Karpas-422 (cell line): ENCODE measurements at regions not wholly inside any gene's neighbourhood (a gene's known extent, or its start where the extent isn't known, plus 50 kb on each side); places are given as distances from the start of the nearest gene placed in this dataset.

Experiments
- DNase-seq: peaks from one replicate; pipeline ENCODE4 v3.0.0-alpha.2; 2015
- H2AFZ ChIP-seq: fragments of 200-600 bp; sonication (generic); 2 replicates; pipeline ENCODE4 v1.6.1; 2014; ENCODE audit warnings: antibody characterized with exemption, low read length, mixed read lengths
- H3K27ac ChIP-seq: fragments of 200-600 bp; sonication (generic); 2 replicates; pipeline ENCODE4 v1.5.1; 2014; ENCODE audit warnings: mild to moderate bottlenecking, low read length, moderate library complexity
- H3K27me3 ChIP-seq: fragments of 200-600 bp; sonication (generic); 2 replicates; pipeline ENCODE4 v1.6.1; 2014; ENCODE audit warnings: low read length, mixed read lengths
- H3K36me3 ChIP-seq: fragments of 200-600 bp; sonication (generic); 2 replicates; pipeline ENCODE4 v1.6.1; 2014; ENCODE audit warnings: low read length, mixed read lengths; ENCODE audit not compliant: insufficient read depth
- H3K4me1 ChIP-seq: fragments of 200-600 bp; sonication (generic); 2 replicates; pipeline ENCODE4 v1.6.1; 2014; ENCODE audit warnings: mild to moderate bottlenecking, low read length, mixed read lengths
- H3K4me2 ChIP-seq: fragments of 200-600 bp; sonication (generic); 2 replicates; pipeline ENCODE4 v1.6.1; 2014; ENCODE audit warnings: low read length, low read depth, mild to moderate bottlenecking; ENCODE audit not compliant: poor library complexity, severe bottlenecking
- H3K4me3 ChIP-seq: fragments of 200-600 bp; sonication (generic); 2 replicates; pipeline ENCODE4 v1.5.1; 2014; ENCODE audit warnings: mild to moderate bottlenecking, antibody characterized with exemption, low read length, mixed read lengths
- H3K79me2 ChIP-seq: fragments of 200-600 bp; sonication (generic); 2 replicates; pipeline ENCODE4 v1.6.1; 2014; ENCODE audit warnings: mild to moderate bottlenecking, low read length, mixed read lengths
- H3K9ac ChIP-seq: fragments of 200-600 bp; sonication (generic); 2 replicates; pipeline ENCODE4 v1.6.0; 2014; ENCODE audit warnings: low read length
- H3K9me2 ChIP-seq: fragments of 200-600 bp; sonication (generic), shearing (Covaris generic); replicated peaks from 2 replicates; pipeline ENCODE4 v1.6.0; 2014; ENCODE audit warnings: mild to moderate bottlenecking, low read length, moderate library complexity; ENCODE audit not compliant: insufficient read depth
- H3K9me3 ChIP-seq: fragments of 300-700, 200-600 bp; sonication (generic); 2 replicates; pipeline ENCODE4 v1.6.1; 2014; ENCODE audit warnings: low read length, mixed read lengths
- H4K20me1 ChIP-seq: fragments of 200-600 bp; sonication (generic); 2 replicates; pipeline ENCODE4 v1.6.1; 2014; ENCODE audit warnings: mild to moderate bottlenecking, antibody characterized with exemption, low read length, low read depth; ENCODE audit not compliant: insufficient read depth

DNA sequence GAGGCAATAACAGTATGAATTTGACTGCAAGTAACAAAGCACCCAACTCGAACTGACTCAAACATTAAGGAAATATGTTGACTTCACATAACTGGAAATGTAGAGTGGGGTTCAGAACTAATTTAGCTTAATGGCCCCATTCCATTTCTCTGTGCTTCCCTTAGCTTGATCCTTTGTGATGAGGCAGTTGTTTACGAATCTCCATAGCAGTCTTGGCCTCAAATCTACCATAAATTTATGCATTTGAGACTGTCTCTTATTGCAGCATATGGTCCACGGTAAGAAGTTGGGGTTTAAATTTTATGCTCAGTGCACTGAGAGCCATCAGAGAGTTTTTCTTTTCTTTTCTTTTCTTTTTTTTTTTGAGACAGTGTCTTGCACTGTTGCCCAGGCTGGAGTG, 148.7 kb upstream of the POU1F1 start:
- no peaks in the 10 kb centered on the region for H3K9me3 ChIP-seq
- no peaks in the 10 kb centered on the region for H3K4me1 ChIP-seq
- no peaks in the 10 kb centered on the region for H3K36me3 ChIP-seq
- H3K27me3 ChIP-seq = no peaks in the 10 kb centered on the region
- no peak overlapping the region for H3K4me3 ChIP-seq
- no peak for DNase-seq
- no peak overlapping the region for H3K27ac ChIP-seq
- no peaks in the 10 kb centered on the region for H3K79me2 ChIP-seq
- H2AFZ ChIP-seq = no peak overlapping the region
- H3K9me2 ChIP-seq = no peaks in the 10 kb centered on the region
- no peak overlapping the region for H3K9ac ChIP-seq
- no peaks in the 10 kb centered on the region for H4K20me1 ChIP-seq
- no peak overlapping the region for H3K4me2 ChIP-seq

DNA sequence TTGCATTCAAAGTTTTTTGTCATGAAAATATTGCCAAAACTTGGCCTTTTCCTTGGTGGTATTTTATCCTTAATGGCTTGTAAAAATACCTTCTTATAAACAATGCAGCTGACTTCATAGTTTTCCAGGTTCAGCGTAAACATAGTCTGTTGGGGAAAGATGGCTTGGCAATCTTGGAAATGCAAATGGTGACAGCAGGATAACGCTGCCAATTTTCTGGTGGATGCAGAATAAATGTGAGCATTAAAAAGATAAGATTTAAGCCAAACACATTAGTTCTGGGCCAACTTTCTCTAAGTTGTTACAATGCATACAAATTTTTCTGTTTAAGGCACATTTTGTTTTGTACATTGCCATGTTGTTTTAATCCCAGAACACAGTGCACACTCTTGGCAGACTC, 147.0 kb upstream of the POU1F1 start:
- no peak for DNase-seq
- no peaks in the 10 kb centered on the region for H3K27me3 ChIP-seq

DNA sequence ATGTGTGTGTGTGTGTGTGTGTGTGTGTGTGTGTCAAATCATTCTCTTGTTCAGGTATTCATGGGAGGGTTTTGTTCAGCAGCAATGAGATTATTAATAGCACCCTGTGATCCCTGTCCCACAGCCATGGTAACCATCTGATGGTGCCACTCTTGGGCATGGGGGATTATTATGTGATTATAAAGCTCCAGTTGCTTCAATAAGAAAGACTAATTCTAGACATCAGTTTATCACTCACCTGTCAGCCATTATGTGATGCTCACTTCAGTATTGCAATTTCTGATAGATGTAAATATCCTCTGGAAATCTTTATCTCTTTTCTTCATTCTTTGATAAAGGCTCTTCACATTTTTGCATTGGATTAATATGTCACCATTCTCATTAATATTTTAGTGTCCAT, 145.9 kb upstream of the POU1F1 start:
- Histone ChIP-seq H3K4me2 (no peak overlapping the region), H3K36me3 (no peaks in the 10 kb centered on the region), H3K27ac (no peak overlapping the region), H4K20me1 (no peaks in the 10 kb centered on the region), H3K4me3 (no peak overlapping the region), H2AFZ (no peak overlapping the region), H3K9me2 (no peaks in the 10 kb centered on the region), H3K9ac (no peak overlapping the region), H3K4me1 (no peaks in the 10 kb centered on the region), H3K9me3 (no peaks in the 10 kb centered on the region), H3K27me3 (no peaks in the 10 kb centered on the region), H3K79me2 (no peaks in the 10 kb centered on the region)
- DNase-seq = no peak

More for the DNA sequence above, 147.0 kb upstream of the POU1F1 start:
- Histone ChIP-seq H3K9me2 (no peaks in the 10 kb centered on the region), H4K20me1 (no peaks in the 10 kb centered on the region), H3K4me3 (no peak overlapping the region), H3K4me1 (no peaks in the 10 kb centered on the region), H2AFZ (no peak overlapping the region), H3K9ac (no peak overlapping the region), H3K36me3 (no peaks in the 10 kb centered on the region), H3K4me2 (no peak overlapping the region), H3K79me2 (no peaks in the 10 kb centered on the region), H3K9me3 (no peaks in the 10 kb centered on the region), H3K27ac (no peak overlapping the region)

DNA sequence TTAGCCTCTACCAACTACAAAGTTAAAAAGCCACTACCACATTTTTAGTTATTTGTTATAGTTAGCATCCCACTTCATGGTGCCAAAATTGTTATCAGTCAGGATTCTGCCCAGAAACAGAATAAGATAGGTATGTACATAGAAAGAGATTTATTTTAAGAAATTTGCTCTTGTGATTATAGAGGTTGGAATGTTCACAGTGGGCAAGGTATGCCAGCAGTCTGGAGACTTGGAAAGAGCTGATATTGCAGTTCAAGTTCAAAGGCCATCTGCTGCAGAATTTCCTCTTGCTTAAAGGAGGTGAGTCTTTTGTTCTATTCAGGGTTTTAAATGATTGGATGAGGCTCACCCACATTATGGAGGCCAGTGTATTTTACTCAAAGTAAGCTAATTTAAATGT, 143.8 kb upstream of the POU1F1 start:
- Histone ChIP-seq H2AFZ (no peak overlapping the region), H3K27me3 (no peaks in the 10 kb centered on the region), H4K20me1 (no peaks in the 10 kb centered on the region), H3K4me3 (no peak overlapping the region), H3K36me3 (no peaks in the 10 kb centered on the region), H3K9me2 (no peaks in the 10 kb centered on the region), H3K9ac (no peak overlapping the region), H3K4me1 (no peaks in the 10 kb centered on the region), H3K79me2 (no peaks in the 10 kb centered on the region), H3K4me2 (no peak overlapping the region), H3K9me3 (no peaks in the 10 kb centered on the region), H3K27ac (no peak overlapping the region)
- DNase-seq = no peak

DNA sequence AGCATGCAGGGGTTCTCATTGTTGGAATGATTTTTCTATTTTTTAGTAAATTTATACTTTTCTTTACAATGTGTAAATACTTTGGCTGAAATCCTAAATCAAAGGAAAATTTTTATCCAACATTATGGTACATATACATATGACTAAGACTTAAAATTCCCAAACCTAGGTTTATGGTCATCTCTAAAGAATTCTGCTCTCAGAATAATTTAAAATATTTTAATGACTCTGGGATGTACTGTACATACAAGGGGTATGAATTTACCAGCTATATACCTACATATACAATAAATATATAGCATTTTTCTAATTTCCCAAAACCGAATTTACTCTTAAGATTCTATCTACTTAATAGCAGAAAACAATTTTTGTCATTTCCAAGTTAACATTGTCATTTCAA, 137.9 kb upstream of the POU1F1 start:
- no peak overlapping the region for H3K27ac ChIP-seq
- DNase-seq = no peak
- H2AFZ ChIP-seq = no peak overlapping the region
- H3K9me3 ChIP-seq = no peaks in the 10 kb centered on the region
- no peak overlapping the region for H3K4me3 ChIP-seq
- H4K20me1 ChIP-seq = no peaks in the 10 kb centered on the region
- no peaks in the 10 kb centered on the region for H3K9me2 ChIP-seq
- no peaks in the 10 kb centered on the region for H3K79me2 ChIP-seq
- H3K27me3 ChIP-seq = no peaks in the 10 kb centered on the region
- no peak overlapping the region for H3K9ac ChIP-seq
- H3K4me1 ChIP-seq = no peaks in the 10 kb centered on the region
- H3K36me3 ChIP-seq = no peaks in the 10 kb centered on the region
- no peak overlapping the region for H3K4me2 ChIP-seq

DNA sequence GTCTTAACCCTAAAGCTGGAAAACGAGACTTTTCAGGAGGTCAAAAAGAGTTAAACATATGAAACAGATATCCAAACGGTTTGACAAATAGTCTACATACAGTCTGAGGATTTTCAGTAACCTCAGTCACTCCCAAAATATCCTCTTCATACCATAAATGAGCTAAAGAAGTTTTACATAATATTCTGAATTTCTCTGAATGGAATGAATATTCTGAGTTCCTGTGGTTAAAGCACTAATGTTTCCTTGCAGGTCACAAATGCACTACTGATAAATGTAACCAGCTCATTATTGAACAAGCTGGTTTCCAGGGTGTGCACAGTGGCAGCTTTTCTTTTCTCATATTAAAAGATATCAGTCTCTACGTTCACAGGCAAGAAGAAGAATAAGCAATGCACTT, 137.4 kb upstream of the POU1F1 start:
- Histone ChIP-seq H3K4me1 (no peaks in the 10 kb centered on the region), H3K4me3 (no peak overlapping the region), H3K79me2 (no peaks in the 10 kb centered on the region), H3K27ac (no peak overlapping the region), H3K9me3 (no peaks in the 10 kb centered on the region), H3K9ac (no peak overlapping the region), H4K20me1 (no peaks in the 10 kb centered on the region), H3K27me3 (no peaks in the 10 kb centered on the region), H3K36me3 (no peaks in the 10 kb centered on the region), H2AFZ (no peak overlapping the region), H3K9me2 (no peaks in the 10 kb centered on the region), H3K4me2 (no peak overlapping the region)
- DNase-seq = no peak

DNA sequence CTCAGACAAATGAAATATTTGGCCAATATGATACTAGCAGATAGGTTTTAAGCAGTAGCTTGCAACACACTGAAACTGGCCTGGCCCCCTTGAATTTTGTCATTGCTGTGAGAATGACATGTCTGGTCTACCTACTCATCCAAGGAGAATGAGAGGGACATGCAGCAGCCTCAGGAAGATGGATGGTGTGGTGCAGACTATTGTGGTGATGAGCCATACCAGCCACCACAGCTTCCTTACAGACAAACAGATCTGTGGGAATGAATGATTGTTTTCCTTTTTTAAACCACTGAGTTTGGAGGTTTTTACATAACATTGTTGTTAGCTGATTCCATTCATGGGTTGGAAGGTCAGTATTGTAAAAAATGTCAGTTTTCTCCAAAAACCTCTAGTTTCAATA, 133.7 kb upstream of the POU1F1 start:
- H4K20me1 ChIP-seq = no peaks in the 10 kb centered on the region
- DNase-seq = no peak

DNA sequence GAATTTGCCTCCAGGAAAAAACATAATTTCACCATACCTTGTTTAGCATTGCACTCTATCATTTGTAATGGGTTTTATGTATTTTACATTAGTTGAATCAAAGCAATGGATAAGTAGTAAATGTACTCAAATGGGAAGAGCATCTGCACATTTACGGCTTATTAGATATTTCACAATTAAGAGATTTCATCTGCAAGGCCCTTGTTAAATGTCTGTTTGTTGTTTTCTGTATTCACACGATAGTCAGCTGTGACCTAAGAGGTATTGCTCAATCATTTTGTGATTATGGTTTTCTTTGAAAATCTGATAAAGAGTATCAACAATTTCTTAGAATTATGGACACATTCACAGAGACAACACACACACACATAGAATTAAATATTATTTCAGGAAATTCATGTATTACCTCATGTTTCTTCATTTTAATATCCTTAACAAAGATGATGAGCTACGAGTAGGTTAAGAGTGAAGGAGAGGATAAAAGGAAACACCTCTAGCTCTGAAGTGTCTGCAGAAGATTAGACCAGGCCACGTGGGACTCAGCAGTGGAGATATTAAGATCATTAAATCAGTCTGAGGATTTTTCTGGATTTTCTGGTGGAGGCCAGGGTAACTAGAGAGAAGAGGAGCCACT, 121.9 kb upstream of the POU1F1 start:
- Histone ChIP-seq H3K27me3 (no peaks in the 10 kb centered on the region), H3K9me3 (no peaks in the 10 kb centered on the region), H3K9ac (no peak overlapping the region), H3K27ac (no peak overlapping the region), H4K20me1 (no peaks in the 10 kb centered on the region), H2AFZ (no peak overlapping the region), H3K4me1 (no peaks in the 10 kb centered on the region), H3K36me3 (no peaks in the 10 kb centered on the region), H3K4me3 (no peak overlapping the region), H3K79me2 (no peaks in the 10 kb centered on the region), H3K9me2 (no peaks in the 10 kb centered on the region), H3K4me2 (no peak overlapping the region)
- no peak for DNase-seq

More for the DNA sequence above, 133.7 kb upstream of the POU1F1 start:
- Histone ChIP-seq H3K4me3 (no peak overlapping the region), H3K4me1 (no peaks in the 10 kb centered on the region), H2AFZ (no peak overlapping the region), H3K27ac (no peak overlapping the region), H3K9me2 (no peaks in the 10 kb centered on the region), H3K9me3 (no peaks in the 10 kb centered on the region), H3K79me2 (no peaks in the 10 kb centered on the region), H3K4me2 (no peak overlapping the region), H3K27me3 (no peaks in the 10 kb centered on the region), H3K9ac (no peak overlapping the region), H3K36me3 (no peaks in the 10 kb centered on the region)

DNA sequence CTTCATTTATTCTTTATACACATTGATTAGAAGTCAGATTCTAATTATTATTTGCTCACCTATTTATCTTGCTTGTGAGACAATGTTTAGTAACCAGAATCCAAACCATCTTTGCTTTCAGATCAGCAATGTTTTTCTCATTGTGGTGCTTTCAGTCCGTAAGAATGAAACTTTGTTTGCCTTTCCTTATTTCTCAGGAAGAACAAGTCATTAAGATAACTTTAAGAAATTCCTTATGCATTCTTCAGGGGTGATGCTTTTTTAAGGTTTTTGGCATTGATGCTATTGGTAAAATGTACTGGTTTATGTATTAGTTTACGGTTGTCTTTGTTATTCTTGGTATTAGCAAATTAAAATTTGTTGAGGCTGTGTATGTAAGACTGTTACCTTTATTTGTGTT, 120.8 kb upstream of the POU1F1 start:
- no peak overlapping the region for H3K4me2 ChIP-seq
- H3K4me1 ChIP-seq = no peaks in the 10 kb centered on the region
- no peak for DNase-seq
- no peak overlapping the region for H2AFZ ChIP-seq
- H3K9me3 ChIP-seq = no peaks in the 10 kb centered on the region
- H3K4me3 ChIP-seq = no peak overlapping the region
- no peak overlapping the region for H3K27ac ChIP-seq
- H3K27me3 ChIP-seq = no peaks in the 10 kb centered on the region
- H3K9ac ChIP-seq = no peak overlapping the region
- H3K36me3 ChIP-seq = no peaks in the 10 kb centered on the region
- no peaks in the 10 kb centered on the region for H3K79me2 ChIP-seq
- no peaks in the 10 kb centered on the region for H3K9me2 ChIP-seq
- no peaks in the 10 kb centered on the region for H4K20me1 ChIP-seq
